T-cell (primary cell): ENCODE measurements at regions not wholly inside any gene's neighbourhood (a gene's known extent, or its start where the extent isn't known, plus 50 kb on each side); places are given as distances from the start of the nearest gene placed in this dataset.
"Not testable (repeated sequence)": the region's sequence is repeated elsewhere in the genome, so short reads cannot be mapped to it uniquely, and the experiment has no call there.

Experiments
- ATAC-seq, 4 experiments: fragments of 200-7000 bp in 3 of 4; fragments of 150-1000 bp in 1 of 4; cut with Tn5 transposase; replicated peaks in 1 of 4; 1 replicate in 3 of 4; 2 replicates in 1 of 4; pipeline ENCODE4 v1.10.0; 2021; ENCODE audit warnings: moderate library complexity in 3 of 4, mild to moderate bottlenecking in 2 of 4, moderate number of reproducible peaks in 1 of 4
- CTCF ChIA-PET, 2 donors: fragments of 300-600 bp; sonication (Branson Sonifier 250); formaldehyde crosslinking; loops; one replicate each; lab custom pipeline; 2022; ENCODE audit warnings: antibody characterized with exemption in 2 of 2; lab: Charles Lee
- POLR2A ChIA-PET, 2 donors: fragments of 300-600 bp; sonication (Branson Sonifier 250); formaldehyde crosslinking; loops; one replicate each; lab custom pipeline; 2022; ENCODE audit warnings: antibody characterized with exemption in 2 of 2; lab: Charles Lee
- DNase-seq, 35 experiments: peaks; one replicate each; pipeline versions ENCODE4 v3.0.0 to v3.0.0-alpha.2; 2013 to 2023
- H3K27ac ChIP-seq: one replicate; pipeline ENCODE4 v1.5.1; 2013; ENCODE audit warnings: low read length
- H3K27me3 ChIP-seq, 2 experiments: replicated peaks in 1 of 2; 1 replicate in 1 of 2; 2 replicates in 1 of 2; pipeline versions ENCODE4 v1.6.1 to v1.7.0; 2013; ENCODE audit warnings: low read length in 1 of 2, mixed read lengths in 1 of 2; ENCODE audit not compliant: control insufficient read depth in 2 of 2, insufficient read depth in 2 of 2; ENCODE audit errors: extremely low read depth in 1 of 2
- H3K36me3 ChIP-seq, 2 donors: 1 replicate in 1 of 2; 2 replicates in 1 of 2; pipeline versions ENCODE4 v1.6.1 to v1.7.0; 2013; ENCODE audit warnings: low read length in 1 of 2; ENCODE audit not compliant: control insufficient read depth in 2 of 2, insufficient read depth in 1 of 2; ENCODE audit errors: extremely low read depth in 1 of 2
- H3K4me1 ChIP-seq, 2 experiments: 1 replicate in 1 of 2; 2 replicates in 1 of 2; pipeline versions ENCODE4 v1.6.1 to v1.7.0; 2013; ENCODE audit warnings: low read length in 2 of 2, mixed read lengths in 1 of 2; ENCODE audit not compliant: insufficient read depth in 2 of 2, control insufficient read depth in 1 of 2; ENCODE audit errors: extremely low read depth in 1 of 2
- H3K4me3 ChIP-seq, 2 donors: 1 replicate in 1 of 2; 2 replicates in 1 of 2; pipeline versions ENCODE4 v1.5.1 to v1.7.0; 2013; ENCODE audit warnings: mild to moderate bottlenecking in 2 of 2, low read length in 1 of 2, moderate library complexity in 1 of 2; ENCODE audit not compliant: control insufficient read depth in 1 of 2; ENCODE audit errors: extremely low read depth in 1 of 2
- H3K9me3 ChIP-seq: 2 replicates; pipeline ENCODE4 v1.7.0; 2013
- H3K27ac Mint-ChIP-seq, 2 donors: one replicate each; pipeline ENCODE4 v1.8.0; 2020 to 2021; ENCODE audit warnings: mild to moderate bottlenecking in 2 of 2, mixed read lengths in 2 of 2
- H3K27me3 Mint-ChIP-seq, 2 donors: one replicate each; pipeline ENCODE4 v1.8.0; 2021 to 2022; ENCODE audit warnings: mixed read lengths in 2 of 2
- H3K36me3 Mint-ChIP-seq: one replicate; pipeline ENCODE4 v1.8.0; 2021; ENCODE audit warnings: mixed read lengths
- H3K4me1 Mint-ChIP-seq, 3 donors: one replicate each; pipeline ENCODE4 v1.8.0; 2020 to 2022; ENCODE audit warnings: mixed read lengths in 3 of 3, mild to moderate bottlenecking in 1 of 3
- H3K4me3 Mint-ChIP-seq, 3 donors: one replicate each; pipeline ENCODE4 v1.8.0; 2020 to 2022; ENCODE audit warnings: mild to moderate bottlenecking in 3 of 3, mixed read lengths in 3 of 3, moderate library complexity in 3 of 3
- H3K9me3 Mint-ChIP-seq, 3 donors: one replicate each; pipeline ENCODE4 v1.8.0; 2020 to 2022; ENCODE audit warnings: mixed read lengths in 3 of 3
- WGBS: methylation state at CpG from one replicate; pipeline ENCODE4 v1.1.5; 2013; ENCODE audit warnings: missing lambda C conversion rate; ENCODE audit not compliant: insufficient coverage; 5-methylcytosine and 5-hydroxymethylcytosine counted together

GRCh38 chr20:40004092-40004491 is 684.9 kb downstream of the MAFB start:
- ATAC-seq, H3K4me3 Mint-ChIP-seq, H3K27me3 Mint-ChIP-seq, H3K4me3 ChIP-seq, H3K4me1 ChIP-seq, DNase-seq, H3K4me1 Mint-ChIP-seq, H3K36me3 Mint-ChIP-seq, H3K9me3 Mint-ChIP-seq, H3K36me3 ChIP-seq, H3K9me3 ChIP-seq, H3K27ac Mint-ChIP-seq, H3K27me3 ChIP-seq, H3K27ac ChIP-seq, CTCF ChIA-PET: not testable (repeated sequence)
- POLR2A ChIA-PET, result interaction anchor here in 1 of 2 donors (0.7 kb wide), 1 partner anchor 1897 kb away, joined by 4 read pairs; no protein-coding TSS in a partner anchor
- WGBS, result no CpG with 5 or more reads among the region's 2 CpGs

GRCh38 chr20:39993742-39994141 is 695.3 kb downstream of the MAFB start:
- no peak overlapping the region for H3K4me3 Mint-ChIP-seq
- H3K4me1 Mint-ChIP-seq, result no peaks in the 10 kb centered on the region
- H3K27ac ChIP-seq, result no peak overlapping the region
- no peaks in the 10 kb centered on the region for H3K36me3 ChIP-seq
- no peaks in the 10 kb centered on the region for H3K27me3 ChIP-seq
- DNase-seq (no peak), ATAC-seq (no peak)
- no peaks in the 10 kb centered on the region for H3K4me1 ChIP-seq
- 100% methylated on average over 1 of the region's 2 CpGs for WGBS
- H3K36me3 Mint-ChIP-seq, result no peaks in the 10 kb centered on the region
- POLR2A ChIA-PET, result no interaction called here
- no peaks in the 10 kb centered on the region for H3K9me3 ChIP-seq
- no peak overlapping the region for H3K27ac Mint-ChIP-seq
- H3K4me3 ChIP-seq, result no peak overlapping the region
- CTCF ChIA-PET, result no interaction called here
- no peaks in the 10 kb centered on the region for H3K27me3 Mint-ChIP-seq
- peaks cover 3 to 17% (median 12%) of the 10 kb centered on the region in 3 donors for H3K9me3 Mint-ChIP-seq

- Mint-ChIP-seq H3K4me1 (no peaks in the 10 kb centered on the region), H3K27ac (no peak overlapping the region), H3K9me3 (peaks cover 0 to 17% (median 8%) of the 10 kb centered on the region in 3 donors), H3K4me3 (no peak overlapping the region), H3K27me3 (no peaks in the 10 kb centered on the region), H3K36me3 (no peaks in the 10 kb centered on the region)
- DNase-seq (no peak), ATAC-seq (no peak)
- ChIA-PET POLR2A (no interaction called here), CTCF (no interaction called here)
- no peak overlapping the region for H3K4me3 ChIP-seq
- H3K27ac ChIP-seq, result no peak overlapping the region
- no peaks in the 10 kb centered on the region for H3K36me3 ChIP-seq
- H3K4me1 ChIP-seq, result no peaks in the 10 kb centered on the region
- no peaks in the 10 kb centered on the region for H3K9me3 ChIP-seq
- H3K27me3 ChIP-seq, result no peaks in the 10 kb centered on the region
These were observed 698.3 kb downstream of the MAFB start for GRCh38 chr20:39990692-39991091.

GRCh38 chr20:39988991-39989390 is 700.0 kb downstream of the MAFB start:
- no peaks in the 10 kb centered on the region for H3K27me3 ChIP-seq
- H3K36me3 ChIP-seq, result no peaks in the 10 kb centered on the region
- CTCF ChIA-PET, result no interaction called here
- POLR2A ChIA-PET, result no interaction called here
- no peak overlapping the region for H3K27ac ChIP-seq
- no peak overlapping the region for H3K4me3 ChIP-seq
- Mint-ChIP-seq H3K27ac (no peak overlapping the region), H3K36me3 (no peaks in the 10 kb centered on the region), H3K4me1 (no peaks in the 10 kb centered on the region), H3K4me3 (no peak overlapping the region), H3K27me3 (no peaks in the 10 kb centered on the region), H3K9me3 (peaks cover 0 to 17% (median 8%) of the 10 kb centered on the region in 3 donors)
- no peaks in the 10 kb centered on the region for H3K9me3 ChIP-seq
- no CpG with 5 or more reads among the region's 1 CpG for WGBS
- H3K4me1 ChIP-seq, result no peaks in the 10 kb centered on the region
- DNase-seq, result no peak
- no peak for ATAC-seq

- Histone ChIP-seq H3K4me1 (no peaks in the 10 kb centered on the region), H3K27me3 (no peaks in the 10 kb centered on the region), H3K9me3 (no peaks in the 10 kb centered on the region), H3K4me3 (no peak overlapping the region), H3K27ac (no peak overlapping the region), H3K36me3 (no peaks in the 10 kb centered on the region)
- ATAC-seq (no peak), DNase-seq (no peak)
- ChIA-PET CTCF (no interaction called here), POLR2A (no interaction called here)
- 65% methylated on average over 5 of the region's 6 CpGs for WGBS
- H3K36me3 Mint-ChIP-seq, result no peaks in the 10 kb centered on the region
- no peaks in the 10 kb centered on the region for H3K4me1 Mint-ChIP-seq
- H3K4me3 Mint-ChIP-seq, result no peak overlapping the region
- peaks cover 0 to 17% (median 8%) of the 10 kb centered on the region in 3 donors for H3K9me3 Mint-ChIP-seq
- H3K27me3 Mint-ChIP-seq, result no peaks in the 10 kb centered on the region
- H3K27ac Mint-ChIP-seq, result no peak overlapping the region
These were observed 702.7 kb downstream of the MAFB start for GRCh38 chr20:39986173-39986904.

- CTCF ChIA-PET, result no interaction called here
- no peaks in the 10 kb centered on the region for H3K27me3 Mint-ChIP-seq
- H3K36me3 ChIP-seq, result no peaks in the 10 kb centered on the region
- H3K9me3 Mint-ChIP-seq, result peaks cover 0 to 10% (median 3%) of the 10 kb centered on the region in 3 donors
- no peaks in the 10 kb centered on the region for H3K4me1 ChIP-seq
- H3K27ac Mint-ChIP-seq, result no peak overlapping the region
- no peaks in the 10 kb centered on the region for H3K9me3 ChIP-seq
- no peaks in the 10 kb centered on the region for H3K36me3 Mint-ChIP-seq
- ATAC-seq, result no peak
- 71% methylated on average over 4 of the region's 5 CpGs for WGBS
- POLR2A ChIA-PET, result no interaction called here
- H3K4me1 Mint-ChIP-seq, result no peaks in the 10 kb centered on the region
- no peak overlapping the region for H3K4me3 ChIP-seq
- DNase-seq, result no peak
- no peak overlapping the region for H3K4me3 Mint-ChIP-seq
- H3K27ac ChIP-seq, result no peak overlapping the region
- H3K27me3 ChIP-seq, result no peaks in the 10 kb centered on the region
These were observed 703.7 kb downstream of the MAFB start for GRCh38 chr20:39985271-39985827.
